Thyroid gland (tissue), 4 donors: ENCODE measurements at regions not wholly inside any gene's neighbourhood (a gene's known extent, or its start where the extent isn't known, plus 50 kb on each side); places are given as distances from the start of the nearest gene placed in this dataset.

Experiments
- DNase-seq, 2 donors: peaks; one replicate each; pipeline ENCODE4 v3.0.0-alpha.2; 2019
- H3K27ac ChIP-seq, 3 donors: fragments of 200-600 bp; sonication (generic); 1 replicate in 2 of 3; 2 replicates in 1 of 3; pipeline ENCODE4 v1.5.1; 2016 to 2019; ENCODE audit warnings: mild to moderate bottlenecking in 1 of 3, moderate library complexity in 1 of 3
- H3K27me3 ChIP-seq: fragments of 200-600 bp; sonication (generic); one replicate; pipeline ENCODE4 v1.5.1; 2019
- H3K36me3 ChIP-seq, 2 donors: fragments of 200-600 bp; sonication (generic); one replicate each; pipeline ENCODE4 v1.5.1; 2016 to 2019
- H3K4me1 ChIP-seq, 2 donors: fragments of 200-600 bp; sonication (generic); one replicate each; pipeline ENCODE4 v1.5.1; 2017 to 2019
- H3K4me3 ChIP-seq, 3 donors: fragments of 200-600 bp; sonication (generic); replicated peaks in 1 of 3; 1 replicate in 2 of 3; 2 replicates in 1 of 3; pipeline ENCODE4 v1.5.1; 2016; ENCODE audit warnings: mild to moderate bottlenecking in 1 of 3
- H3K9me3 ChIP-seq: fragments of 200-600 bp; sonication (generic); one replicate; pipeline ENCODE4 v1.5.1; 2017
- CTCF ChIP-seq, 6 experiments: fragments of 200-600 bp in 3 of 6; fragments of 450-650 bp in 3 of 6; sonication (generic) in 3 of 6; IDR thresholded peaks; one replicate each; pipeline ENCODE4 v1.5.1; 2016 to 2019; ENCODE audit warnings: antibody characterized with exemption in 6 of 6, mild to moderate bottlenecking in 2 of 6, inconsistent platforms in 1 of 6, moderate library complexity in 1 of 6
- POLR2A ChIP-seq, 2 donors: fragments of 450-650 bp; IDR thresholded peaks; one replicate each; pipeline ENCODE4 v1.6.1; 2017; ENCODE audit warnings: antibody characterized with exemption in 2 of 2, mild to moderate bottlenecking in 2 of 2, moderate library complexity in 1 of 2
- WGBS, 2 donors: methylation state at CpG; one replicate each; pipeline ENCODE4 v1.1.5; 2017; 5-methylcytosine and 5-hydroxymethylcytosine counted together
- intact Hi-C: fragments of 100-400 bp; cut with DNase I; formaldehyde crosslinking; loops from one replicate; pipeline ENCODE4 v1.15.1; 2023

GRCh38 chr5:85604378-85604777 is 1013.4 kb upstream of the COX7C start:
- 55 to 86% methylated on average over 1 of the region's 1 CpG for WGBS, 2 donors
- H3K27ac ChIP-seq = no peak overlapping the region
- no peaks in the 10 kb centered on the region for H3K27me3 ChIP-seq
- no peaks in the 10 kb centered on the region for H3K36me3 ChIP-seq
- no peaks in the 10 kb centered on the region for H3K4me1 ChIP-seq
- no peak for TF ChIP-seq CTCF (IDR thresholded peaks at IDR 0.05)
- TF ChIP-seq POLR2A (IDR thresholded peaks at IDR 0.05) = no peak
- H3K9me3 ChIP-seq = no peaks in the 10 kb centered on the region
- H3K4me3 ChIP-seq = no peak overlapping the region
- DNase-seq = no peak
- intact Hi-C loops = no loop called here

- TF ChIP-seq CTCF (IDR thresholded peaks at IDR 0.05) (no peak), POLR2A (IDR thresholded peaks at IDR 0.05) (no peak)
- DNase-seq = no peak
- Histone ChIP-seq H3K36me3 (no peaks in the 10 kb centered on the region), H3K27ac (no peak overlapping the region), H3K4me1 (no peaks in the 10 kb centered on the region), H3K9me3 (no peaks in the 10 kb centered on the region), H3K27me3 (no peaks in the 10 kb centered on the region), H3K4me3 (no peak overlapping the region)
- intact Hi-C loops = no loop called here
- 78 to 85% methylated on average over 4 of the region's 4 CpGs for WGBS, 2 donors
Observed at GRCh38 chr5:85604786-85605185, 1013.0 kb upstream of the COX7C start.

GRCh38 chr5:85605381-85605780 is 1012.4 kb upstream of the COX7C start:
- intact Hi-C loops = no loop called here
- DNase-seq = no peak
- TF ChIP-seq CTCF (IDR thresholded peaks at IDR 0.05) (no peak), POLR2A (IDR thresholded peaks at IDR 0.05) (no peak)

DNA sequence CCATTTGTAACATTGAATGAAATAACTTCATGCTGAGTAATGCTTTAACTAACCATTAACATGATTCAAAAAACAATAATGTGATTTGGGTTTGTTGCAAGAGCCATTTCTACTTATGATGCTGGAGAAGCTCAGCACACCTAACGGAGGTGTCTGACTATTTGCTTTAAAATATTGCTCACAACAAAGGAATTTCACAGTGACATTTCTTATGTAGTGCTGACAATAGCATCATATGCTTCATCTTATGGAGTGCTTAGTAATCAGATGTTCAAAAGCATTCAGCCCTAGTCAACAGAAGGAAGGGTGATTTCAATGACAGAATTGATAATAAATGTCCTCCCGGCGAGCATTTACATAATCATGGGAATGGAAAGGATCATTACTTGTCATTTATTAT is 1003.3 kb upstream of the COX7C start:
- 86 to 90% methylated on average over 3 of the region's 3 CpGs for WGBS, 2 donors

More at GRCh38 chr5:85605381-85605780, 1012.4 kb upstream of the COX7C start:
- Histone ChIP-seq H3K36me3 (no peaks in the 10 kb centered on the region), H3K4me1 (no peaks in the 10 kb centered on the region), H3K27ac (no peak overlapping the region), H3K9me3 (no peaks in the 10 kb centered on the region), H3K27me3 (no peaks in the 10 kb centered on the region), H3K4me3 (no peak overlapping the region)

GRCh38 chr5:85621668-85622067 is 996.1 kb upstream of the COX7C start:
- H3K4me3 ChIP-seq = no peak overlapping the region

More for the DNA sequence above, 1003.3 kb upstream of the COX7C start:
- no peaks in the 10 kb centered on the region for H3K9me3 ChIP-seq
- intact Hi-C loops = no loop called here
- no peak overlapping the region for H3K27ac ChIP-seq
- H3K27me3 ChIP-seq = no peaks in the 10 kb centered on the region
- no peaks in the 10 kb centered on the region for H3K4me1 ChIP-seq
- H3K36me3 ChIP-seq = no peaks in the 10 kb centered on the region
- H3K4me3 ChIP-seq = no peak overlapping the region
- no peak for DNase-seq
- TF ChIP-seq CTCF (IDR thresholded peaks at IDR 0.05) = no peak
- TF ChIP-seq POLR2A (IDR thresholded peaks at IDR 0.05) = no peak

More at GRCh38 chr5:85621668-85622067, 996.1 kb upstream of the COX7C start:
- Histone ChIP-seq H3K27ac (no peak overlapping the region), H3K27me3 (no peaks in the 10 kb centered on the region), H3K9me3 (no peaks in the 10 kb centered on the region), H3K36me3 (no peaks in the 10 kb centered on the region), H3K4me1 (no peaks in the 10 kb centered on the region)
- TF ChIP-seq POLR2A (IDR thresholded peaks at IDR 0.05) = no peak
- no peak for TF ChIP-seq CTCF (IDR thresholded peaks at IDR 0.05)
- DNase-seq = no peak
- intact Hi-C loops = no loop called here
- 94 to 97% methylated on average over 2 of the region's 2 CpGs for WGBS, 2 donors
